ENCODE measurements at regions not wholly inside any gene's neighbourhood (a gene's known extent, or its start where the extent isn't known, plus 50 kb on each side); places are given as distances from the start of the nearest gene placed in this dataset.

GRCh38 chr2:57402096-57402495 lies 644.5 kb upstream of the VRK2 start:
- no peak for TF ChIP-seq CTCF (IDR thresholded peaks at IDR 0.05)
- TF ChIP-seq POLR2A (IDR thresholded peaks at IDR 0.05) = no peak
- no peak for TF ChIP-seq POLR2AphosphoS5 (IDR thresholded peaks at IDR 0.05)
- no peak for TF ChIP-seq EP300 (IDR thresholded peaks at IDR 0.05)
